GM03348 (cell line): ENCODE measurements at regions not wholly inside any gene's neighbourhood (a gene's known extent, or its start where the extent isn't known, plus 50 kb on each side); places are given as distances from the start of the nearest gene placed in this dataset.
"Not testable (repeated sequence)": the region's sequence is repeated elsewhere in the genome, so short reads cannot be mapped to it uniquely, and the experiment has no call there.

Experiments used
- DNase-seq: peaks from one replicate; pipeline ENCODE4 v3.0.0; 2012; ENCODE audit warnings: low spot score

GRCh38 chr21:32884062-32884461 lies 112.5 kb upstream of the PAXBP1 start:
- DNase-seq, result no peak

- DNase-seq, result no peak
Measured at GRCh38 chr21:32886339-32886738, 114.8 kb upstream of the PAXBP1 start.

- DNase-seq, result no peak
Measured at GRCh38 chr21:32887026-32887425, 115.5 kb upstream of the PAXBP1 start.

GRCh38 chr21:32888971-32889370 lies 117.4 kb upstream of the PAXBP1 start:
- peak; percentile 52 for DNase-seq

GRCh38 chr21:32889596-32889995 lies 118.0 kb upstream of the PAXBP1 start:
- DNase-seq, result peak; percentile 12

- no peak for DNase-seq
Measured at GRCh38 chr21:32894321-32894720, 122.8 kb upstream of the PAXBP1 start.

- DNase-seq, result no peak
Measured at GRCh38 chr21:32900814-32901213, 124.9 kb upstream of the OLIG2 start.

GRCh38 chr21:32907521-32907920 lies 118.2 kb upstream of the OLIG2 start:
- no peak for DNase-seq

- DNase-seq, result no peak
Measured at GRCh38 chr21:32908534-32908933, 117.2 kb upstream of the OLIG2 start.

GRCh38 chr21:32909393-32909792 lies 116.3 kb upstream of the OLIG2 start:
- DNase-seq, result no peak

GRCh38 chr21:32914424-32915039 lies 111.2 kb upstream of the OLIG2 start:
- DNase-seq, result no peak

- no peak for DNase-seq
Measured at GRCh38 chr21:32915099-32915498, 110.6 kb upstream of the OLIG2 start.

GRCh38 chr21:32916088-32916487 lies 109.6 kb upstream of the OLIG2 start:
- DNase-seq, result no peak

- DNase-seq, result no peak
Measured at GRCh38 chr21:32916522-32917099, 109.1 kb upstream of the OLIG2 start.

GRCh38 chr21:32917362-32918135 lies 108.2 kb upstream of the OLIG2 start:
- peak; percentile 29 for DNase-seq

- no peak for DNase-seq
Measured at GRCh38 chr21:32918478-32919120, 107.1 kb upstream of the OLIG2 start.

GRCh38 chr21:32920474-32920873 lies 105.3 kb upstream of the OLIG2 start:
- no peak for DNase-seq

- DNase-seq, result no peak
Measured at GRCh38 chr21:32921632-32922230, 104.0 kb upstream of the OLIG2 start.

GRCh38 chr21:32925098-32925497 lies 100.6 kb upstream of the OLIG2 start:
- DNase-seq, result no peak

- DNase-seq, result no peak
Measured at GRCh38 chr21:32929633-32930038, 96.1 kb upstream of the OLIG2 start.

GRCh38 chr21:32930673-32931072 lies 95.1 kb upstream of the OLIG2 start:
- no peak for DNase-seq

- DNase-seq, result not testable (repeated sequence)
Measured at GRCh38 chr21:32934068-32934467, 91.7 kb upstream of the OLIG2 start.
